ENCODE measurements at regions not wholly inside any gene's neighbourhood (a gene's known extent, or its start where the extent isn't known, plus 50 kb on each side); places are given as distances from the start of the nearest gene placed in this dataset.
"Not testable (repeated sequence)": the region's sequence is repeated elsewhere in the genome, so short reads cannot be mapped to it uniquely, and the experiment has no call there.

- DNase-seq, result no peak
These were observed 85.0 kb upstream of the AK4 start for GRCh38 chr1:65063025-65063424.

- no peak for DNase-seq
These were observed 83.0 kb upstream of the AK4 start for GRCh38 chr1:65064981-65065380.

GRCh38 chr1:65065524-65066418 is 82.2 kb upstream of the AK4 start:
- no peak for DNase-seq

GRCh38 chr1:65066419-65066765 is 81.6 kb upstream of the AK4 start:
- no peak for DNase-seq

- peak; percentile 77 for DNase-seq
These were observed 81.1 kb upstream of the AK4 start for GRCh38 chr1:65066766-65067490.

GRCh38 chr1:65067491-65068201 is 80.4 kb upstream of the AK4 start:
- peak; percentile 58 to 61 for DNase-seq

GRCh38 chr1:65068202-65069010 is 79.6 kb upstream of the AK4 start:
- DNase-seq, result peak in 1 of 2 donors; percentile 31

- DNase-seq, result peak; percentile 52 to 57
These were observed 78.9 kb upstream of the AK4 start for GRCh38 chr1:65069011-65069565.

- DNase-seq, result no peak
These were observed 75.2 kb upstream of the AK4 start for GRCh38 chr1:65072845-65073244.

- DNase-seq, result peak; percentile 51 to 62
These were observed 72.7 kb upstream of the AK4 start for GRCh38 chr1:65075123-65075976.

- no peak for DNase-seq
These were observed 70.6 kb upstream of the AK4 start for GRCh38 chr1:65077369-65077768.

GRCh38 chr1:65079941-65080340 is 68.1 kb upstream of the AK4 start:
- no peak for DNase-seq

- DNase-seq, result no peak
These were observed 65.5 kb upstream of the AK4 start for GRCh38 chr1:65082346-65083040.

- no peak for DNase-seq
These were observed 64.6 kb upstream of the AK4 start for GRCh38 chr1:65083263-65083896.

- DNase-seq, result no peak
These were observed 63.9 kb upstream of the AK4 start for GRCh38 chr1:65084066-65084465.

GRCh38 chr1:65087519-65087918 is 60.5 kb upstream of the AK4 start:
- not testable (repeated sequence) for DNase-seq

- DNase-seq, result no peak
These were observed 57.6 kb upstream of the AK4 start for GRCh38 chr1:65090406-65090805.

- no peak for DNase-seq
These were observed 55.3 kb upstream of the AK4 start for GRCh38 chr1:65092691-65093090.

GRCh38 chr1:65097076-65097475 is 50.9 kb upstream of the AK4 start:
- DNase-seq, result no peak

Measured in stimulated activated CD4-positive, alpha-beta T cell treated with anti-CD3 and anti-CD28 coated beads, Interleukin-2, amount 100 ng/mL, for 24 hours (primary cell).